SK-N-MC (cell line): ENCODE measurements at regions not wholly inside any gene's neighbourhood (a gene's known extent, or its start where the extent isn't known, plus 50 kb on each side); places are given as distances from the start of the nearest gene placed in this dataset.

Experiments
- DNase-seq: peaks from one replicate; pipeline ENCODE4 v3.0.0-alpha.2; 2011; ENCODE audit warnings: low read depth, low spot score
- H3K27ac ChIP-seq: fragments of 200-600 bp; sonication (generic); 2 replicates; pipeline ENCODE4 v1.5.1; 2016; ENCODE audit warnings: mixed run types
- H3K36me3 ChIP-seq: fragments of 200-600 bp; sonication (generic); 2 replicates; pipeline ENCODE4 v1.6.1; 2017; ENCODE audit warnings: antibody characterized with exemption, low read length, mixed read lengths; ENCODE audit not compliant: insufficient read depth
- H3K4me3 ChIP-seq: fragments of 200-600 bp; sonication (generic); 2 replicates; pipeline ENCODE4 v1.5.1; 2016
- H3K9ac ChIP-seq: fragments of 200-600 bp; sonication (generic); 2 replicates; pipeline ENCODE4 v1.8.0; 2017; ENCODE audit warnings: mixed run types, mixed read lengths; ENCODE audit not compliant: insufficient read length
- H3K9me3 ChIP-seq: fragments of 200-600 bp; sonication (generic); 2 replicates; pipeline ENCODE4 v1.6.1; 2017; ENCODE audit warnings: low read depth, mild to moderate bottlenecking, antibody characterized with exemption, low read length, moderate library complexity, mixed read lengths
- EZH2 ChIP-seq: fragments of 200-600 bp; sonication (generic); IDR thresholded peaks from one replicate; pipeline ENCODE4 v1.6.1; 2017; ENCODE audit warnings: antibody characterized with exemption
- FOXP2 ChIP-seq: optimal IDR thresholded peaks from 2 replicates; pipeline ENCODE3; 2011; ENCODE audit warnings: mild to moderate bottlenecking, moderate library complexity; ENCODE audit not compliant: insufficient read depth; ENCODE audit errors: extremely low read length, control extremely low read depth
- POLR2AphosphoS5 ChIP-seq: IDR thresholded peaks from 2 replicates; pipeline ENCODE4 v1.6.1; 2012; ENCODE audit warnings: mild to moderate bottlenecking, low read depth, low read length, borderline replicate concordance

DNA sequence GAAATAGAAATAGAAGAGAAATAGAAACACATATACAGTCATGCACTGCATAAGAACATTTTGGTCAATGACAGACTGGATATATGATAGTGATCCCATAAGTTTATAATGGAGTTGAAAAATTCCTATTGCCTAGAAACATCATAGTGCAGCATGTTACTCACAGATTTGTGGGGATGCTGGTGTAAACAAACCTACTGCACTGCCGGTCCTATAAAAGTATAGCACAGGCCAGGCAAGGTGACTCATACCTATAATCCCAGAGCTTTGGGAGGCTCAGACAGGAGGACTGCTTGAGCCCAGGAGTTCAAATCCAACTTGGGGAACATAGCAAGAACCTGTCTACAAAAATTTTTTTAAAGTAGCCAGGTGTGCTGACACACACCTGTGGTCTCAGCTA lies 240.6 kb upstream of the MAP3K1 start:
- Histone ChIP-seq H3K4me3 (no peak overlapping the region), H3K9me3 (no peaks in the 10 kb centered on the region), H3K9ac (no peak overlapping the region), H3K36me3 (no peaks in the 10 kb centered on the region), H3K27ac (no peak overlapping the region)
- no peak for DNase-seq
- no peak for TF ChIP-seq EZH2
- no peak for TF ChIP-seq POLR2AphosphoS5
- no peak for TF ChIP-seq FOXP2

DNA sequence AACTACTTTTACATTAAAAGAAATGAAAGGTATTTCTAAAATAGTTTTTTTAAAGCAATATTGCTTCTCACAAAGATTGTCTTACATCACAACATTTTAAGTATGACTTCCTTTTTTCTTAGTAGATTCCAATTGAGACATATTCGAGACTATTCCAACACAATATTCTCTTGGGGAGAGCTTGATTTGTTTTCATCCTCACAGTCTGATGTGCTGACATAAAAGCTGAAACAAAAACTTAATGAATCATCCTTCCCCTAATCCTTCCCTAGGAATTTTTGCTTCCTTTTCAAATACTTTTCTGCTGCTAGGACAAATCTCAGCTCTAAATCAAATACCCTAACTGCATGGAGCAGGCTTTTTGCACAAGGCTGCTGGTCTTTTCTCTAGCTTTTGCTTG lies 245.8 kb upstream of the MAP3K1 start:
- H3K9me3 ChIP-seq = no peaks in the 10 kb centered on the region
- H3K36me3 ChIP-seq = no peaks in the 10 kb centered on the region
- 0 out of 2 replicates have a peak overlapping the region, but pooled peaks have one; percentile 3 for H3K4me3 ChIP-seq
- TF ChIP-seq FOXP2 (no peak), POLR2AphosphoS5 (no peak), EZH2 (no peak)
- no peak overlapping the region for H3K27ac ChIP-seq
- no peak overlapping the region for H3K9ac ChIP-seq
- DNase-seq = no peak

DNA sequence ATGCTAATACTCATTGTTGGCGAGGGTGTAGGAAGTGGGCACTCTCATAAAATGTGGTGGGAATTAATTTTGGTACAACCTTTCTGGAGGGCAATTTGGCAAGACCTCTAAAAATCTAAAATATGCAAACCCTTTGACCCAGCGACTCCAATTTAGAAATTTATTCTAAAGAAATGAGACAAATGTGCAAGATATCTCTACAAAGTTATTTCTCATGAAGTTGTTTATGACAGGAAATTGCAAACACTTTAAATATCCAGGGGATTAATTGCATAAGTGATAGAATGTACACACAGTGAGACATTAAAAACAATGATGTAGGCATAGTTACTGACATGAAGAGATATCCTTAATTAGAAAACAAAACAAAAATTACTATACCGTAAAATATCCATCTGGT lies 246.3 kb upstream of the MAP3K1 start:
- Histone ChIP-seq H3K9me3 (no peaks in the 10 kb centered on the region), H3K36me3 (no peaks in the 10 kb centered on the region), H3K4me3 (0 out of 2 replicates have a peak overlapping the region, but pooled peaks have one; percentile 3), H3K27ac (no peak overlapping the region), H3K9ac (no peak overlapping the region)
- TF ChIP-seq FOXP2 (no peak), POLR2AphosphoS5 (no peak), EZH2 (no peak)
- no peak for DNase-seq

DNA sequence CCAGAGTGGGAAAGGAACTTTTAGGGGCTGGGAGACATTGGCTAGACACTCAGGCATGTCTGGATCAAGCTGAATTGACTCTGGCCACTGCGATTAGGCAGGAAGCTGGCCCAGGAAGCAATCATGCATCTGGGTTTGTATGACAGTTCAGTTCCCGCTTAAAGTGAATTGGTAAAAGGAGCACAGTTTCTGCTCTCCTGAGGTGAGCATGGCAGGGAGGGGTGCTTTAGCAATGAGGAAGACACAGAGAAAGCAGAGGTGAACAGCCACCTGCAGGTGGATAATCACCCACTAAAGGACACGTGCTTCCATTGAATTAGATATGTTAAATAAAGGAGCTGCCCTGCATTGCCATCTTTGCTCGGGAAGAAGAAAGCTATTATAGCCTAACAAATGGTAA lies 248.1 kb upstream of the MAP3K1 start:
- Histone ChIP-seq H3K9me3 (no peaks in the 10 kb centered on the region), H3K9ac (no peak overlapping the region), H3K27ac (no peak overlapping the region), H3K36me3 (no peaks in the 10 kb centered on the region), H3K4me3 (no peak overlapping the region)
- TF ChIP-seq EZH2 (no peak), POLR2AphosphoS5 (no peak), FOXP2 (no peak)
- DNase-seq = no peak

DNA sequence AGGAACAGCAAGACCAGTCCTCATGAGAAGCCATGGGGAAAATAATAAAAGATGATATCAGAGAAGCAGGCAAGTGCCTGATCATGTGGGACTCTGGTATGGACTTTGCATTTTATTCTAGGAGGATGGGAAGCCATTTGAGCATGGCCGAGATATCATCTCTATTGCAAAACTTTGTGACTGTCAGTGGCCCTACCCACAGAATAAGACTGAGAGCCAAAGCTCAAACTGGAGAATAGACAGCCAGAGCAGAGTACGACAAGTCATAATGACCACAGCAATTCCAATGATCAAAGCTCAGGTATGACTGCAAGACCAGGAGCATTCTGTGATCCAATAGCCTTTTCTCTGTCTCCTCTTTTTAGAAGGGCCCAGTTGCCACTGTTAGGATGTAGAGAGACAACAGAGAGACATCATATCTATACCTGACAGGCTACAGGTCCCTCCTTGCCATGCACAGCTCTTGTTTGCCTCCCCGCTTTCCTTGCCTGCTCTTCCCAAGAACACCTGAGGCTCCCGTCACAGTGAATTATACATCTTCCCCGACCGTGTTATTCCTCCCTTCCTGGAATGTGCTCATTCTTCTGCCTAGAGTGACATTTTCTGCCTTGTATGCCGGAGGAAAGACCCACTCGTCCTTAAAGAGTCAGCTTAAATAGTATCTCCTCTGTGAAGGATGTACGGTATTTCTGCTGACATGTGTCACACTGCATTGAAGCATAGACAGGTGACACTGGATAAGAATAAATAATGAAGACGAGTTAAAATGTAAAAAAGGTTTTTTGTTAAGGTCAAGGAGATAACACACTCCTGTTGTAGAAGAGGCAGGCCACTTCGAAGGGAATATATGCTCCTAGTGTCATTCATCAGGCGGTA lies 248.7 kb upstream of the MAP3K1 start:
- Histone ChIP-seq H3K9ac (no peak overlapping the region), H3K36me3 (no peaks in the 10 kb centered on the region), H3K27ac (no peak overlapping the region), H3K4me3 (no peak overlapping the region), H3K9me3 (no peaks in the 10 kb centered on the region)
- TF ChIP-seq FOXP2 = no peak
- no peak for TF ChIP-seq EZH2
- no peak for TF ChIP-seq POLR2AphosphoS5
- no peak for DNase-seq

DNA sequence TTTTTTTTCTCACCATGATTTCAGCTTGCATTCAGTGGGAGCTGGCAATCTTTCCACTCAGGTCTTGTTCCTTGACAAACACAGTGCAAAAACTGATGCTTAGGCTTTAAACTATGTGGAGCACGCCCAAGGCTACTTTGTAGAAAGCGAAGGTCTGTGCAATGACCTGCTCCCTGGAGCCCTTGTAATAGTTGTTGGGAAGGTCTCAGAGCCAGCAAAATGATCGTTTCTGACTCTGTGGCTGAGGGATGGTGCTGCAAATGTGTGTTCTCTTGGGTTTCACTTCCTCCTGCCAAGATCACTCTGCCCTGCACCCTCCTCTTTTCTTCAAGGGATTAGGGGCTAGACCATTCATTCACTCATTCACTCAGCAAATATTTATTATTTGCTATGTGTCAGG lies 249.7 kb upstream of the MAP3K1 start:
- Histone ChIP-seq H3K9me3 (no peaks in the 10 kb centered on the region), H3K9ac (no peak overlapping the region), H3K36me3 (no peaks in the 10 kb centered on the region), H3K27ac (no peak overlapping the region), H3K4me3 (no peak overlapping the region)
- DNase-seq = no peak
- TF ChIP-seq EZH2 = no peak
- no peak for TF ChIP-seq FOXP2
- TF ChIP-seq POLR2AphosphoS5 = no peak

DNA sequence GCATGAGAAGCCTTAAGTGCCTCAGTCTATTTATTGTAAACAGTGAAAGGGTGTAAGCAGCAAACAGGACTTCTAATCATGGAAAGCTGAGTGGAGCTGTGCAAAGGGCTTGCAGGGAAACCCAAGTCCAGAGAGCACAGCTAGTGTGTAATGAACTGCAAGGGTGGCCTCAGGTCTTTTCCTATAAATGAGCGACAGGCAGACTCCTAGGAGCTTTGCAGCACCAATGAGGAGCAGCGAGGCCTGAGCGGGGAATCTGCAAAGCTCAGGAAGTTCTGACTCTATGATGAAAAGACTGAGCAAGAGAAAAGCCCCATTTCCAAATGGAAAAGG lies 250.1 kb upstream of the MAP3K1 start:
- TF ChIP-seq POLR2AphosphoS5 = no peak
- no peak for TF ChIP-seq EZH2
- no peak for TF ChIP-seq FOXP2
- Histone ChIP-seq H3K9ac (no peak overlapping the region), H3K9me3 (no peaks in the 10 kb centered on the region), H3K4me3 (no peak overlapping the region), H3K36me3 (no peaks in the 10 kb centered on the region), H3K27ac (no peak overlapping the region)
- no peak for DNase-seq

DNA sequence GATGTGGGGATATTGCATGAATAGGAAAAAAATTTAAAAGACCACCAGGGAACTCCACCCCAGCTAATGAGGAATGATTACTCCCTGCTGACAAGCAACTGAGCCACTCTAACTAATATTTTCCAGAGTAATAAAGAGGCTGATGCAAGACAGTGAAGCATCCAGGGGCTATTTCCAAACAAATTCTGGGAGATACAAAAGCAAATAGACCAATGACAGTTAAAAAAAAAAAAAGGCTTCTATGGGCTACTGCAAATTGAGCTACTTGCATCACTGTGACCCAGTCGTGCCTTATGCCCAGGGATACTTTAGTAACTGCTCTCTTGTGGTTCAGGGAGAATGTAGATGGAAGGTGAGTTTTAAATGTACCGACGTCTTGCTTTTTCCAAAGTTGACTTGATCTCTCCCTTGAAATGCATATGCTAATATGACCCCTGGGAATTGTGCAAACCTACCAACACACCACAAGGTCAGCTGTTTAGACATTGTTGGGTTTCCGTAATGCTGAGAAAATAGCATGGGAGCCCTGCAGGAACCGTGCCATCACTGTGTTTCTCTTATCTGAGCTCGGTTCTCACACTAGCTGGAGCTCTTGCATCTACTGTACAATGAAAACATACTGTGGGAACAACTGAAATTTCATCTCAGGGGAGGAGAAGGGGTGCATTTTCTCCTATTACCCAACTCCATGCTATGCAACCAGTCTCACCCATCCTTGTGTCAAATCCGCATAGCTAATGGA lies 250.6 kb upstream of the MAP3K1 start:
- no peak for DNase-seq
- TF ChIP-seq POLR2AphosphoS5 = no peak
- TF ChIP-seq EZH2 = no peak
- no peak for TF ChIP-seq FOXP2
- no peaks in the 10 kb centered on the region for H3K36me3 ChIP-seq
- H3K9ac ChIP-seq = no peak overlapping the region
- H3K9me3 ChIP-seq = no peaks in the 10 kb centered on the region
- no peak overlapping the region for H3K27ac ChIP-seq
- H3K4me3 ChIP-seq = no peak overlapping the region

DNA sequence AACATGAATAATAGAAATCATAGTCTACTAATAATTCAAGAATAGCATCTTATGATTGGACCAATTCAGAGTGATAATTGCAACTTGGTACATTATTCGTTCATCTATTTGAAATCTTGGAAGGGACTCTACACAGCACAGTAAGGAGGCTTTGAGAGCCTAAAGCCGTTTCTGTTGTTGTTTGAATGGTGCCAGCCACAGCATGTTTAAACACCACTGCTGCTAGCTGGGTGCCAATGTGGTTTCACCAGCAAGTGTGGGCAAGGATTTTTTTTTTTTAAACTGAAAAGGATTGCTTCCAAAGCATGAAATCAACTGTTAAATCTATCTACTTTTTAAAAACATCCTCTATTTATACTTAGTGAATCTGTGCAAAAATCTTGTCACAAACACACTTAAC lies 253.9 kb upstream of the MAP3K1 start:
- Histone ChIP-seq H3K27ac (no peak overlapping the region), H3K4me3 (no peak overlapping the region), H3K9me3 (no peaks in the 10 kb centered on the region), H3K36me3 (no peaks in the 10 kb centered on the region), H3K9ac (no peak overlapping the region)
- DNase-seq = no peak
- TF ChIP-seq FOXP2 = no peak
- no peak for TF ChIP-seq POLR2AphosphoS5
- TF ChIP-seq EZH2 = no peak
